B cell (primary cell): ENCODE measurements at regions not wholly inside any gene's neighbourhood (a gene's known extent, or its start where the extent isn't known, plus 50 kb on each side); places are given as distances from the start of the nearest gene placed in this dataset.

Source experiments
- ATAC-seq: fragments of 200-7000 bp; cut with Tn5 transposase; one replicate; pipeline ENCODE4 v1.10.0; 2021; ENCODE audit warnings: low read depth, mild to moderate bottlenecking, moderate number of reproducible peaks, moderate library complexity
- CTCF ChIA-PET: fragments of 350-600 bp; sonication (Branson Sonifier 250); formaldehyde crosslinking; loops from one replicate; lab custom pipeline; 2021; ENCODE audit warnings: antibody characterized with exemption, inconsistent platforms; lab: Charles Lee
- POLR2A ChIA-PET: fragments of 350-600 bp; sonication (Branson Sonifier 250); formaldehyde crosslinking; loops from one replicate; lab custom pipeline; 2021; ENCODE audit warnings: antibody characterized with exemption; lab: Charles Lee
- DNase-seq: peaks from one replicate; pipeline ENCODE4 v3.0.0; 2013
- H2AFZ ChIP-seq: 2 replicates; pipeline ENCODE4 v1.6.1; 2012; ENCODE audit warnings: mild to moderate bottlenecking, low read depth, low read length; ENCODE audit not compliant: insufficient read depth, poor library complexity, severe bottlenecking
- H3K27ac ChIP-seq, 2 donors: 1 replicate in 1 of 2; 2 replicates in 1 of 2; pipeline ENCODE4 v1.5.1; 2012 to 2013; ENCODE audit warnings: low read length in 2 of 2, mild to moderate bottlenecking in 2 of 2, moderate library complexity in 1 of 2
- H3K27me3 ChIP-seq, 4 experiments: fragments of 200-600 bp in 1 of 4; sonication (generic) in 1 of 4; replicated peaks in 1 of 4; 1 replicate in 2 of 4; 2 replicates in 2 of 4; pipeline versions ENCODE4 v1.6.1 to v1.7.0; 2013 to 2016; ENCODE audit warnings: low read length in 3 of 4, mild to moderate bottlenecking in 2 of 4, mixed read lengths in 1 of 4, moderate library complexity in 1 of 4; ENCODE audit not compliant: insufficient read depth in 4 of 4, control insufficient read depth in 3 of 4; ENCODE audit errors: control extremely low read depth in 1 of 4
- H3K36me3 ChIP-seq, 2 experiments: replicated peaks in 1 of 2; 1 replicate in 1 of 2; 2 replicates in 1 of 2; pipeline versions ENCODE4 v1.6.1 to v1.7.1; 2013; ENCODE audit warnings: low read length in 1 of 2; ENCODE audit not compliant: insufficient read depth in 2 of 2, control insufficient read depth in 1 of 2; ENCODE audit errors: control extremely low read depth in 1 of 2, extremely low read depth in 1 of 2
- H3K4me1 ChIP-seq, 2 donors: fragments of 200-600 bp in 1 of 2; sonication (generic) in 1 of 2; 1 replicate in 1 of 2; 2 replicates in 1 of 2; pipeline versions ENCODE4 v1.5.1 to v1.6.1; 2013 to 2017; ENCODE audit warnings: low read length in 2 of 2; ENCODE audit not compliant: control insufficient read depth in 2 of 2, insufficient read depth in 2 of 2
- H3K4me2 ChIP-seq: replicated peaks from 2 replicates; pipeline ENCODE3; 2012; ENCODE audit warnings: mild to moderate bottlenecking, low read depth, low read length; ENCODE audit not compliant: poor library complexity, severe bottlenecking
- H3K4me3 ChIP-seq, 5 experiments: fragments of 200-600 bp in 1 of 5; sonication (generic) in 1 of 5; 1 replicate in 3 of 5; 2 replicates in 2 of 5; pipeline versions ENCODE4 v1.5.1 to v1.7.0; 2011 to 2016; ENCODE audit warnings: low read length in 4 of 5, mild to moderate bottlenecking in 4 of 5, low read depth in 2 of 5, control low read depth in 1 of 5, moderate library complexity in 1 of 5; ENCODE audit not compliant: insufficient read depth in 1 of 5; ENCODE audit errors: control extremely low read depth in 1 of 5, extremely low read depth in 1 of 5
- H3K79me2 ChIP-seq: fragments of 200-600 bp; sonication (generic); one replicate; pipeline ENCODE4 v1.6.0; 2016; ENCODE audit warnings: low read length; ENCODE audit not compliant: control insufficient read depth, insufficient read depth
- H3K9ac ChIP-seq: fragments of 200-600 bp; sonication (generic); 2 replicates; pipeline ENCODE4 v1.6.1; 2017; ENCODE audit warnings: mild to moderate bottlenecking, low read length, moderate library complexity
- H3K9me3 ChIP-seq, 3 donors: one replicate each; pipeline versions ENCODE4 v1.6.1 to v1.7.1; 2013; ENCODE audit warnings: low read length in 2 of 3; ENCODE audit not compliant: control insufficient read depth in 2 of 3, insufficient read depth in 1 of 3; ENCODE audit errors: control extremely low read depth in 1 of 3
- H4K20me1 ChIP-seq: 2 replicates; pipeline ENCODE4 v1.6.0; 2012; ENCODE audit warnings: mild to moderate bottlenecking, low read length; ENCODE audit not compliant: insufficient read depth, control insufficient read depth, poor library complexity, severe bottlenecking
- H3K27ac Mint-ChIP-seq: one replicate; pipeline ENCODE4 v1.8.0; 2021; ENCODE audit warnings: mixed read lengths
- H3K27me3 Mint-ChIP-seq: one replicate; pipeline ENCODE4 v1.8.0; 2021; ENCODE audit warnings: mixed read lengths
- H3K4me1 Mint-ChIP-seq: one replicate; pipeline ENCODE4 v1.8.0; 2021; ENCODE audit warnings: mixed read lengths
- H3K4me3 Mint-ChIP-seq: one replicate; pipeline ENCODE4 v1.8.0; 2021; ENCODE audit warnings: mixed read lengths
- H3K9me3 Mint-ChIP-seq: one replicate; pipeline ENCODE4 v1.8.0; 2022; ENCODE audit warnings: mixed read lengths; ENCODE audit not compliant: insufficient read depth
- CTCF ChIP-seq: fragments of 200-600 bp; IDR thresholded peaks from one replicate; pipeline ENCODE4 v1.8.0; 2022; ENCODE audit warnings: antibody characterized with exemption, mild to moderate bottlenecking
- EZH2 ChIP-seq: IDR thresholded peaks from 2 replicates; pipeline ENCODE4 v1.6.1; 2012; ENCODE audit warnings: borderline replicate concordance, low read depth, mild to moderate bottlenecking, moderate library complexity, low read length; ENCODE audit not compliant: insufficient read depth, poor library complexity, severe bottlenecking
- WGBS: methylation state at CpG from one replicate; pipeline ENCODE4 v1.1.5; 2013; ENCODE audit warnings: missing lambda C conversion rate; ENCODE audit not compliant: insufficient coverage; 5-methylcytosine and 5-hydroxymethylcytosine counted together
- intact Hi-C: fragments of 100-400 bp; cut with micrococcal nuclease; formaldehyde crosslinking; loops from one replicate; pipeline ENCODE4 v1.10.0; 2022

- Histone ChIP-seq H3K79me2 (no peaks in the 10 kb centered on the region), H3K27me3 (no peaks in the 10 kb centered on the region), H3K9ac (no peak overlapping the region), H2AFZ (no peak overlapping the region), H3K4me2 (no peak overlapping the region), H3K36me3 (no peaks in the 10 kb centered on the region), H3K27ac (no peak overlapping the region), H3K4me3 (no peak overlapping the region), H4K20me1 (no peaks in the 10 kb centered on the region), H3K4me1 (no peaks in the 10 kb centered on the region), H3K9me3 (no peaks in the 10 kb centered on the region)
- no CpG with 5 or more reads among the region's 1 CpG for WGBS
- CTCF ChIA-PET: no interaction called here
- intact Hi-C loops: no loop called here
- Mint-ChIP-seq H3K4me3 (no peak overlapping the region), H3K27ac (no peak overlapping the region), H3K27me3 (no peaks in the 10 kb centered on the region), H3K9me3 (no peaks in the 10 kb centered on the region), H3K4me1 (no peaks in the 10 kb centered on the region)
- POLR2A ChIA-PET: no interaction called here
- TF ChIP-seq EZH2 (no peak), CTCF (no peak)
- ATAC-seq (no peak), DNase-seq (no peak)
These were observed 66.3 kb upstream of the CDH8 start for GRCh38 chr16:62102588-62102987.

GRCh38 chr16:62100651-62101050 is 64.4 kb upstream of the CDH8 start:
- Mint-ChIP-seq H3K4me1 (no peaks in the 10 kb centered on the region), H3K27ac (no peak overlapping the region), H3K4me3 (no peak overlapping the region), H3K9me3 (no peaks in the 10 kb centered on the region), H3K27me3 (no peaks in the 10 kb centered on the region)
- H3K36me3 ChIP-seq: no peaks in the 10 kb centered on the region
- CTCF ChIA-PET: no interaction called here
- no peaks in the 10 kb centered on the region for H3K9me3 ChIP-seq
- POLR2A ChIA-PET: no interaction called here
- DNase-seq (no peak), ATAC-seq (no peak)
- H3K9ac ChIP-seq: no peak overlapping the region
- H4K20me1 ChIP-seq: no peaks in the 10 kb centered on the region
- WGBS: no CpG with 5 or more reads among the region's 2 CpGs
- intact Hi-C loops: no loop called here
- no peak overlapping the region for H3K27ac ChIP-seq
- H3K4me2 ChIP-seq: no peak overlapping the region
- TF ChIP-seq CTCF: no peak
- no peak for TF ChIP-seq EZH2
- H3K4me1 ChIP-seq: no peaks in the 10 kb centered on the region
- H2AFZ ChIP-seq: no peak overlapping the region
- H3K27me3 ChIP-seq: no peaks in the 10 kb centered on the region
- H3K79me2 ChIP-seq: no peaks in the 10 kb centered on the region
- no peak overlapping the region for H3K4me3 ChIP-seq
